ENCODE measurements at regions not wholly inside any gene's neighbourhood (a gene's known extent, or its start where the extent isn't known, plus 50 kb on each side); places are given as distances from the start of the nearest gene placed in this dataset.

- Histone ChIP-seq H3K4me2 (ENCODE audit: insufficient read depth in 1 of 2, low read depth in 2 of 2, low read length in 2 of 2) (no peak overlapping the region), H3K56ac (replicated peaks; ENCODE audit: insufficient read length, low read depth, low read length) (no peak overlapping the region), H3K79me2 (ENCODE audit: control insufficient read depth in 1 of 2, insufficient read depth in 2 of 2, low read length in 2 of 2) (no peaks in the 10 kb centered on the region), H4K8ac (ENCODE audit: extremely low read depth, insufficient read depth, low read length) (no peak overlapping the region), H3K4ac (replicated peaks; ENCODE audit: insufficient read length, low read depth, low read length) (no peak overlapping the region), H4K91ac (replicated peaks; ENCODE audit: insufficient read length, low read length) (no peak overlapping the region), H3K14ac (ENCODE audit: insufficient read length) (no peak overlapping the region), H2AFZ (ENCODE audit: low read length) (no peak overlapping the region), H2AK5ac (ENCODE audit: low read depth, low read length) (no peak overlapping the region), H2BK120ac (replicated peaks; ENCODE audit: low read depth, low read length) (no peak overlapping the region), H2BK12ac (ENCODE audit: low read depth, low read length) (no peak overlapping the region), H3K9ac (replicated peaks in 1 of 4; ENCODE audit: extremely low read depth in 1 of 4, low read depth in 3 of 4, low read length in 3 of 4) (no peak overlapping the region), H2BK20ac (ENCODE audit: low read length) (no peak overlapping the region), H3K18ac (ENCODE audit: extremely low read depth, low read length) (no peak overlapping the region), H4K5ac (ENCODE audit: insufficient read length, low read depth, low read length) (no peak overlapping the region), H3K27ac (ENCODE audit: low read depth, low read length) (no peak overlapping the region), H3K79me1 (ENCODE audit: low read depth, low read length) (no peaks in the 10 kb centered on the region), H2BK15ac (ENCODE audit: low read length) (no peak overlapping the region), H2BK5ac (ENCODE audit: low read depth, low read length) (no peak overlapping the region), H3K4me3 (ENCODE audit: extremely low read depth in 1 of 4, insufficient read depth in 2 of 4, low read depth in 3 of 4, low read length in 4 of 4) (no peak overlapping the region), H3K9me3 (ENCODE audit: insufficient read depth in 2 of 2, low read depth in 1 of 2, low read length in 1 of 2) (no peaks in the 10 kb centered on the region), H3K23ac (ENCODE audit: insufficient read length) (no peak overlapping the region), H3K27me3 (replicated peaks in 1 of 4; ENCODE audit: control insufficient read depth in 3 of 4, extremely low read depth in 1 of 4, insufficient read depth in 3 of 4, low read length in 3 of 4) (no peaks in the 10 kb centered on the region), H3K36me3 (ENCODE audit: control insufficient read depth in 2 of 4, insufficient read depth in 4 of 4, low read length in 3 of 4) (no peaks in the 10 kb centered on the region), H4K20me1 (replicated peaks in 1 of 2; ENCODE audit: control insufficient read depth in 1 of 2, insufficient read depth in 2 of 2, low read length in 2 of 2) (no peaks in the 10 kb centered on the region), H3K23me2 (ENCODE audit: low read depth, low read length) (no peaks in the 10 kb centered on the region), H3K4me1 (replicated peaks in 1 of 4; ENCODE audit: control insufficient read depth in 3 of 4, insufficient read depth in 4 of 4, low read length in 3 of 4) (peaks cover 0 to 3% (median 0%) of the 10 kb centered on the region in 4 experiments; a peak in 1 of 7 replicates)
- ChIA-PET POLR2A (ENCODE audit: partially characterized antibody) (no interaction called here), CTCF (ENCODE audit: partially characterized antibody) (interaction anchor here (1.3 kb wide), 1 partner anchor 34 kb away, joined by 3 read pairs; no protein-coding TSS in a partner anchor)
- 88% methylated on average over 5 of the region's 5 CpGs; no CpG with 5 or more reads in 1 of the 2 experiments for WGBS, 2 experiments (ENCODE audit: extremely low coverage in 1 of 2, insufficient coverage in 1 of 2, insufficient read length in 1 of 2, insufficient replicate concordance in 2 of 2, low coverage in 1 of 2, low lambda C conversion rate in 2 of 2, missing lambda C conversion rate in 1 of 2)
- FAIRE-seq (no peak), DNase-seq (ENCODE audit: low read depth in 1 of 2, low spot score in 2 of 2) (no peak)
- no peak for TF ChIP-seq CBX5 (IDR thresholded peaks at IDR 0.05; ENCODE audit: low read depth, low read length)
- TF ChIP-seq CEBPB (IDR thresholded peaks at IDR 0.05; ENCODE audit: low read depth, low read length), result no peak
- no peak for TF ChIP-seq TAF7 (optimal IDR thresholded peaks at IDR 0.05; ENCODE audit: borderline replicate concordance, low read depth, low read length)
- no peak for TF ChIP-seq FOSL1 (IDR thresholded peaks at IDR 0.05; ENCODE audit: insufficient read depth, low read depth, low read length)
- TF ChIP-seq SAP30 (IDR thresholded peaks at IDR 0.05; ENCODE audit: insufficient read depth, insufficient replicate concordance, low read length), result no peak
- TF ChIP-seq HDAC6 (IDR thresholded peaks at IDR 0.05; ENCODE audit: low read depth, low read length), result no peak
- TF ChIP-seq GABPA (IDR thresholded peaks at IDR 0.05; ENCODE audit: borderline replicate concordance, insufficient read depth, low read length), result no peak
- TF ChIP-seq EP300 (IDR thresholded peaks at IDR 0.05; ENCODE audit: borderline replicate concordance in 1 of 2, low read depth in 2 of 2, low read length in 2 of 2), result no peak
- no peak for TF ChIP-seq RNF2 (IDR thresholded peaks at IDR 0.05; ENCODE audit: borderline replicate concordance, low read depth, low read length, missing control alignments, poor library complexity, severe bottlenecking)
- no peak for TF ChIP-seq EGR1 (IDR thresholded peaks at IDR 0.05; ENCODE audit: borderline replicate concordance, low read depth, low read length)
- TF ChIP-seq PHF8 (conservative IDR thresholded peaks at IDR 0.05; ENCODE audit: low read depth, low read length), result no peak
Measured at GRCh38 chr2:72028996-72029395, 118.7 kb downstream of the CYP26B1 start.
